ENCODE measurements at regions not wholly inside any gene's neighbourhood (a gene's known extent, or its start where the extent isn't known, plus 50 kb on each side); places are given as distances from the start of the nearest gene placed in this dataset.

DNA sequence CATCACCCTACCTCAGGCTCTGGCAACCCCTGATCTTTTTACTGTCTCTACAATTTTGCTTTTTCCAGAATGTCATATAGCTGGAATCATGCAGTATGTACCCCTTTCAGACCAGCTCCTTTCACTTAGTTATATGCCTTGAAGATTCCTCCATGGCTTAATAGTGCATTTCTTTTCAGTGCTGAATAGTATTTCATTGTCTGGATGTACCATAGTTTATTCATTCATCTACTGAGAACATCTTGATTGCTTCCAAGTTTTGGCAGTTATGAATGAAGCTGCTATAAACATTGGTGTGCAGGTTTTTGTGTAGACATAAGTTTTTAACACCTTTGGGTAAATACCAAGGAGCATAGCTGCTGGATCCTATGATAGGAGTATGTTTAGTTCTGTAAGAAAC lies 50.8 kb upstream of the ANP32A start:
- no peak for DNase-seq

DNA sequence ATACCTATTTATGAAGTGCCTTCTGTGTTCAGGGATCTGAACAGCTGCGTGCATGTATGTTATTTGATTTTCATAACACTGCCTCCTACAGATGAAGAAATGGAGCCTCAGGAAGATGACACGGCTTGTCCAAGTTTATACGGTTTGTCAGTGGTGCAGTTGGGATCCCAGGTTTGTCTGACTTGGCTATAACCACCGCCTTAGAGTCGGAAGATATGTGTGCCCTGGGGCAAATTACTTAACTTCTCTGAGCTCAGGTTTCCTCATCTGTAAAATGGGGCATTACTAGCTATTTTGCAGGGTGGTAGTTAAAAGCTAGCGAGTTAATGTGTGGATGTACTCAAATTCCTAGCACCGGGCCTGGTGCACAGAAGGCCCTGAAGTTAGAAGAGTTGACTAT lies 54.1 kb upstream of the ANP32A start:
- no peak for DNase-seq

DNA sequence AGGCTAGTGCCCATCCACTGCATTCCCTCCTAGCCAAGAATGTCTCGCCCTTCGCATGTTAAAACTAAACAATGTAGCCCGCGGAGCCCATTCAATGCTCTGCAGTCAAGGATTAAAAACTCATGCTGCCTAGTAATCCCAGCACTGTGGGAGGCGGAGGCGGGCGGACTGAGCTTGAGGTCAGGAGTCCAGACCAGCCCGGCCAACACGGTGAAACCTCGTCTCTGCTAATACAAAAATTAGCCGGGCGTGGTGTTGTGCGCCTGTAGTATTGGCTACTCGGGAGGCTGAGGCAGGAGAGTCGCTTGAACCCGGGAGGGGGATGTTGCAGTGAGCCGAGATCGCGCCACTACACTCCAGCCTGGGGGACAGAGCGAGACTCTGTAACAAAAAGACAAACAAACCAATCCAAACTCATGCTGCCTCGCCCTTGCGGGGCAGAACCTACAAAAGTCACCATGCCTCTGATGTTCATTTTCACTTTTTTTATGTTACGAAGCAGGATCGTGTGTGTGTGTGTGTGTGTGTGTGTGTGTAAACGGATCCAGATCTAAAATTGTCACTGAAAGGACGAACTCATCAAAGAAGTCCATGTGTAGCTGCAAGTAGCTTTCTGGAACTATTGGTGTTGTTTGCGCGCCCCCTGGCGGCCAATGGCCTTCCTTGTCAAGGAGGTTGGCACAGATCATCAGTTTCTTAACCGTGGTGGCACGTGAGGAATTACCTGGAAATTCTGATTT lies 54.8 kb upstream of the SPESP1 start:
- DNase-seq = peak; percentile 83

DNA sequence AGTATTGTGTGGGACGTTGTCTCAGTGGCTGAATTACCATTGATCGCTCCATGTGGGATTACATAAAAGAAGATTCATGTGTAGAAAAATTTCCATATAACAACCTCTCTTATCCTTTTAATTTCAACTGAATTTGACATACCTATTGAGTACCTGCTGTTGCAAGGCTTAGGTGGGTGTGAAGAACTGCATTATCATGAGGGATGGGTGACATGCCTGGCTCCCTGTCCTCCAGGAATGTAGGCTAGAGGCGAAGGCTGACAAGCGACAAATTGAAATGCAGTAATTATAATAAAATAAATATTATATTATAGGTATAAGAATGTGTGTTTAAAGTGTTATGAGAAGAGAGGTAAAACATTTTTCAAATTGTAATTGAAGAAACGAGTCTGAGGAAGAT lies 52.7 kb upstream of the SPESP1 start:
- DNase-seq = no peak

DNA sequence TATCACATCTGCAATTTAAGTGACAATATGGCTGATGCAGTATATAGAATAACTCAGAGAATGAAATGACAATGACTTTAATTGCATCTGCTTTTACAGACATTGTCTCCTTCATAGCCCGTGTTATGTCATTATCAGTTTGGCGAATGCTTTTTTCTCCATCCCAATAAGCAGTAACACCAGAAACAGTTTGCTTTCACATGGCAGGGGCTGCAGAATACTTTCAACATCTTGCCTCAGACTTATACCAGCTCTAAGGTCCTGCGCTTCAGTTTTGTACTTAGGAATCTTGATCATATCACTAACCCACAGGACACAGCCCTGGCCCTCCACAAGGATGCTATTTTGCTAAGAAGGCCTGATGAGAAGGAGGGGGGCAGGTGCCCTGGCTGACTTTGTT lies 49.9 kb upstream of the SPESP1 start:
- no peak for DNase-seq
